Activated effector memory CD4-positive, alpha-beta T cell treated with Interleukin-2 at 50 U/mL for 16 hours (primary cell): ENCODE measurements at regions not wholly inside any gene's neighbourhood (a gene's known extent, or its start where the extent isn't known, plus 50 kb on each side); places are given as distances from the start of the nearest gene placed in this dataset.

Experiments
- DNase-seq: peaks from one replicate; pipeline ENCODE4 v3.0.0-alpha.2; 2020

GRCh38 chr3:66753670-66754069, 244.4 kb upstream of the KBTBD8 start:
- no peak for DNase-seq

GRCh38 chr3:66754613-66755012, 243.5 kb upstream of the KBTBD8 start:
- no peak for DNase-seq

- DNase-seq = no peak
Observed at GRCh38 chr3:66755924-66756323, 242.2 kb upstream of the KBTBD8 start.

GRCh38 chr3:66756468-66757036, 241.6 kb upstream of the KBTBD8 start:
- DNase-seq = no peak

- no peak for DNase-seq
Observed at GRCh38 chr3:66761093-66761780, 236.9 kb upstream of the KBTBD8 start.

GRCh38 chr3:66762916-66763693, 235.0 kb upstream of the KBTBD8 start:
- no peak for DNase-seq

GRCh38 chr3:66778107-66778506, 220.0 kb upstream of the KBTBD8 start:
- DNase-seq = no peak

- no peak for DNase-seq
Observed at GRCh38 chr3:66778777-66779176, 219.3 kb upstream of the KBTBD8 start.

- no peak for DNase-seq
Observed at GRCh38 chr3:66785191-66785909, 212.8 kb upstream of the KBTBD8 start.

GRCh38 chr3:66789580-66790237, 208.4 kb upstream of the KBTBD8 start:
- DNase-seq = no peak

GRCh38 chr3:66792086-66792485, 206.0 kb upstream of the KBTBD8 start:
- DNase-seq = no peak

- DNase-seq = no peak
Observed at GRCh38 chr3:66795365-66795764, 202.7 kb upstream of the KBTBD8 start.

GRCh38 chr3:66796343-66796742, 201.8 kb upstream of the KBTBD8 start:
- DNase-seq = no peak

GRCh38 chr3:66797889-66798560, 200.1 kb upstream of the KBTBD8 start:
- no peak for DNase-seq

- no peak for DNase-seq
Observed at GRCh38 chr3:66800941-66801545, 197.1 kb upstream of the KBTBD8 start.

- no peak for DNase-seq
Observed at GRCh38 chr3:66803206-66803605, 194.9 kb upstream of the KBTBD8 start.

GRCh38 chr3:66803721-66804695, 194.1 kb upstream of the KBTBD8 start:
- DNase-seq = no peak

- no peak for DNase-seq
Observed at GRCh38 chr3:66808891-66809594, 189.1 kb upstream of the KBTBD8 start.

GRCh38 chr3:66809595-66809958, 188.5 kb upstream of the KBTBD8 start:
- DNase-seq = no peak

- DNase-seq = no peak
Observed at GRCh38 chr3:66812136-66812535, 186.0 kb upstream of the KBTBD8 start.
